ENCODE measurements at regions not wholly inside any gene's neighbourhood (a gene's known extent, or its start where the extent isn't known, plus 50 kb on each side); places are given as distances from the start of the nearest gene placed in this dataset.

DNA sequence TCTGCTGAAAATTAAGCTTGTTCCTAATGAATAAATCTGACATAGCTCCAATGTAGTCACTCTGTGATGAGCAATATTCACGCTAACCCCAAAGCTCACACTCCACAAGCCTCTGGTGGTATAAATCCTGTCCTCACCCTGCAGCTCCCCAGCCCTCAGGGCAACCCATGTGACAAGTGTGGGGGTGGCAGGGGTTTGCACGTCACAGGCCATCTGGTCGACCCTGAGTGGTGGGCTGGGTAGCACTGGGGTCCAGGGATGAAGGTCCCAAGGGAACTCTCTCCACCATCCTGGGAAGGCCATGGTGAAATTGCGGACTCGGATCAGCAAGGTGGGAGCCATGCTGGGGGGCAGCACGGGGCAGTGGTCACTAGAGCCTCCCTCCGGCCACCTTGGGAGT lies 100.0 kb upstream of the SOX1 start:
- H3K27me3 Mint-ChIP-seq (ENCODE audit: low read depth): peaks cover 12% of the 10 kb centered on the region
- H3K9me3 Mint-ChIP-seq (ENCODE audit: low read depth): no peaks in the 10 kb centered on the region
- H3K4me3 Mint-ChIP-seq (ENCODE audit: unreplicated experiment): no peak overlapping the region
- TF ChIP-seq, protein P1, sequence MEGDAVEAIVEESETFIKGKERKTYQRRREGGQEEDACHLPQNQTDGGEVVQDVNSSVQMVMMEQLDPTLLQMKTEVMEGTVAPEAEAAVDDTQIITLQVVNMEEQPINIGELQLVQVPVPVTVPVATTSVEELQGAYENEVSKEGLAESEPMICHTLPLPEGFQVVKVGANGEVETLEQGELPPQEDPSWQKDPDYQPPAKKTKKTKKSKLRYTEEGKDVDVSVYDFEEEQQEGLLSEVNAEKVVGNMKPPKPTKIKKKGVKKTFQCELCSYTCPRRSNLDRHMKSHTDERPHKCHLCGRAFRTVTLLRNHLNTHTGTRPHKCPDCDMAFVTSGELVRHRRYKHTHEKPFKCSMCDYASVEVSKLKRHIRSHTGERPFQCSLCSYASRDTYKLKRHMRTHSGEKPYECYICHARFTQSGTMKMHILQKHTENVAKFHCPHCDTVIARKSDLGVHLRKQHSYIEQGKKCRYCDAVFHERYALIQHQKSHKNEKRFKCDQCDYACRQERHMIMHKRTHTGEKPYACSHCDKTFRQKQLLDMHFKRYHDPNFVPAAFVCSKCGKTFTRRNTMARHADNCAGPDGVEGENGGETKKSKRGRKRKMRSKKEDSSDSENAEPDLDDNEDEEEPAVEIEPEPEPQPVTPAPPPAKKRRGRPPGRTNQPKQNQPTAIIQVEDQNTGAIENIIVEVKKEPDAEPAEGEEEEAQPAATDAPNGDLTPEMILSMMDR (IDR thresholded peaks at IDR 0.05): no peak
- H3K4me1 Mint-ChIP-seq (ENCODE audit: low read depth): no peaks in the 10 kb centered on the region
- no peaks in the 10 kb centered on the region for H3K36me3 Mint-ChIP-seq (ENCODE audit: low read depth)
- no peak overlapping the region for H3K27ac Mint-ChIP-seq (ENCODE audit: unreplicated experiment)
- no peak for DNase-seq (ENCODE audit: low spot score)

DNA sequence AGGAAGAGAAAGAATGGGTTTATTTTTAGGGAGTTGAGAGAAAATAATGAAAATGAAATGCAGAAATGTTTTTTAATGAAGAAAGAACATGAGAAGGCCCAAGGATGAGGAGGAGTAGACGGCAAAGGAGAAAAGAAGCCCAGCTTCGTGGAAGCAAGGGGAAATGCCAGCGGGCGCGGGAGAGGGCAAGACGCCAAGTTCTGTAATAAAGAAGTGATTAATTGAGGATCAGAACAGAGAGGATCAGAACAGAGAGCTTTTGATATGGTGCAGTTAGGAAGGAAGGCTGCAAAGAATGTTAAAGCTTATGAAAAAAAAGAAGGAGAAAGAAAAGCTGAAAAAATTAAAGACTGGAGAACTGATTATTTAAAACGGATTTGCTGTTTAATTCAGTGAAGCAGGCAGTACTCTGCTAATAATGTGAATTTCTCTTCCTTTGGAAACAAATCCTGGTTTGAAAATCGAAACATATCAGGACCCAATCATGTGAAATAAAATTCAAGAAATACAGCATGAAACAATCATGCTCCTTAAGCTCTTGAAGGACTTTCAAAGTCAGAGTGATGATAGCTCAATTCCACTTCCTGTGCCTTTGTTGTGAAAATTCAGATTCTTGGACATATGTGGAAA lies 99.3 kb upstream of the SOX1 start:
- Mint-ChIP-seq H3K9me3 (ENCODE audit: low read depth) (no peaks in the 10 kb centered on the region), H3K4me3 (ENCODE audit: unreplicated experiment) (no peak overlapping the region), H3K27me3 (ENCODE audit: low read depth) (peaks cover 17% of the 10 kb centered on the region), H3K27ac (ENCODE audit: unreplicated experiment) (no peak overlapping the region), H3K36me3 (ENCODE audit: low read depth) (no peaks in the 10 kb centered on the region), H3K4me1 (ENCODE audit: low read depth) (no peaks in the 10 kb centered on the region)
- TF ChIP-seq, protein P1 (IDR thresholded peaks at IDR 0.05): no peak
- DNase-seq (ENCODE audit: low spot score): no peak

DNA sequence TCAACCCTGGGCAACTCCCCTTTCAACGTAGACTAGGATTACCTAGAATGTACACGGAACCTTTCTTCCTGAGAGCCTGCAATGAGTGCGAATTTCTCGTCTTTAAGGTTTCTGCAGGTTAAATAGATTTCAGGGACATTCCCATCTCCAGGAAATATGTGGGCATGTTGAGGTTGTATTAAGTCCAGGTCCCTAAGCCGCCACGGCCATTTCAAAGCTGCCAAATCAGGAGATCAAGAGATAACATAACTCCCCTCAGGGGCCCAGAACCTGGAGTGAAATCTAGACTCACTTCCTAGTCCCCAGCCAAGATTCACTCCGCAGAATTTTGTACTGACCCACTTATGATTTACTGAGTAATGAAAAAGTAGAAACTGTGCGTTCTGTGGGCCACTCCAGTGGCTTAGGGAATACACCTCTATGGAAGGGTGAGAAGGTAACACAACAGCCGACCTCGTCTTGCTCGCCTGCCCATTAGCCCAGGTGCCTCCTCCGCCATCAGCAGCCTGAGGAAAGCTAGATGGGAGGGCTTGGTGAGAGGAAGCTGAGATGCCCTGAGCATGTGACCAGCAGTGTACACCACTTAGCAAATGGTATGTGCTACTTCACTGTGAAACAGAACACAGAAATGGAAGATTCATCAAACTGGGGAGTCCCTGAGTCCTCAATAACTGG lies 98.5 kb upstream of the SOX1 start:
- H3K27ac Mint-ChIP-seq (ENCODE audit: unreplicated experiment): no peak overlapping the region
- H3K4me1 Mint-ChIP-seq (ENCODE audit: low read depth): no peaks in the 10 kb centered on the region
- TF ChIP-seq, protein P1 (IDR thresholded peaks at IDR 0.05): no peak
- no peaks in the 10 kb centered on the region for H3K36me3 Mint-ChIP-seq (ENCODE audit: low read depth)
- H3K4me3 Mint-ChIP-seq (ENCODE audit: unreplicated experiment): no peak overlapping the region
- H3K9me3 Mint-ChIP-seq (ENCODE audit: low read depth): no peaks in the 10 kb centered on the region
- DNase-seq (ENCODE audit: low spot score): no peak
- peaks cover 24% of the 10 kb centered on the region for H3K27me3 Mint-ChIP-seq (ENCODE audit: low read depth)

DNA sequence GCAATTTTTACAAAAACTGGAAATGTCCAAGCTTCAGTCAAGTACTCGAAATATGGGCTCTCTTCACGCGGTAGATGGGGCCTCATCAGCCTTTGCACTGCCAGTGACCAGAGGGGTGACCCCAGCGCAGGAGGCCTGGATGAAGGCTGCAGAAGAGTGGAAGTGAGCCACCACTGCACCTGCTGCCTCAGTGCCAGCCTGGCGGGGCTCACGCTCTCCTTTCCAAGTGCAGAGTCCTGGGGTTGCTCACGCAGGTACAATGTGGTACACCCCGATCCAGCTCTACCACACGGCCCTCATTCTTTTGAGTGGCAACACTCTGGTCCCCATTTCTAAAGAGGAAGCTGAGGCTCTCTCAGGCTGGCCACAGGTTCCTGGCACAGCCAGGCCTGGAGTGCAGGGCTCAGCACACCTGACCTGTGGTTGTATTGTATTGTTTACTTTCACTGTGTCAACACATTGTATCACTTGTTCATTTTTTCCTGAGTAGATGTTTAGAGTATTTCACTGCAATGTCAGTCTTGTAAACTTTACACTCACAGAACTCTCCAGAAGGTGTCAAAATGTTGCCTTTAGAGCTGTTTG lies 97.3 kb upstream of the SOX1 start:
- Mint-ChIP-seq H3K4me1 (ENCODE audit: low read depth) (no peaks in the 10 kb centered on the region), H3K27me3 (ENCODE audit: low read depth) (peaks cover 34% of the 10 kb centered on the region), H3K36me3 (ENCODE audit: low read depth) (no peaks in the 10 kb centered on the region), H3K4me3 (ENCODE audit: unreplicated experiment) (no peak overlapping the region), H3K9me3 (ENCODE audit: low read depth) (peaks cover 3% of the 10 kb centered on the region), H3K27ac (ENCODE audit: unreplicated experiment) (no peak overlapping the region)
- TF ChIP-seq, protein P1 (IDR thresholded peaks at IDR 0.05): no peak
- DNase-seq (ENCODE audit: low spot score): no peak

DNA sequence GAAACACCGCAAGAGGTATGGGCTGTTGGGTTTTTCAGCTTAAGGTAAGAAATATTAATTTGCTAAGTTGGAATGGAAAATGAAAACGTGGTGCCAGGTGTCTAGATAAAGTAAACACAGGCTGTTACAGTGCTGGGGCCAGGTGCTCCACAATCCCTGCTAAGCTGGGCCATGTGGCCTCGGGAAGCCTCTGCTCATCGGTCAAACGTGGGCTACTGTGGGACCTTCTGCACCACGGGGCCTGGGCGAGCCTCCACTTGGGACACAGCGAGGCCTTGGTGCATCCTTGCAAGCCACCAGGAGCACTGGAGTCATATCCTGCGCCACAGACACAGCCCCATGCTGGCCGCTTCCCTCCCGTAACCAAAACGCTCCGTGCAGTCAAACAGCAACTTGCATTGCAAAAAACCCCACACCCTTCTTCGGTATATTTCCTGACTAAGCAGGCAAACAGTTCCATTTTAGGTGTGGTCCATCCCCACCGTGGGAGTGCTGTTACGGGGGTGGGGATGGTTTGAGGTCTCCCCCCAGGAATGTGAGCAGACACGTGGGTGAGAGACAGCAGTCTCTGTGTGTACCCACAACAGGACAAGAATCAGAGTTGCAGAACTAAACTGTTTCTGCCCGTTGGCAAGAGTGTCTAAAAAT lies 96.3 kb upstream of the SOX1 start:
- H3K27me3 Mint-ChIP-seq (ENCODE audit: low read depth): peaks cover 34% of the 10 kb centered on the region
- H3K4me1 Mint-ChIP-seq (ENCODE audit: low read depth): no peaks in the 10 kb centered on the region
- H3K4me3 Mint-ChIP-seq (ENCODE audit: unreplicated experiment): no peak overlapping the region
- H3K9me3 Mint-ChIP-seq (ENCODE audit: low read depth): peaks cover 10% of the 10 kb centered on the region
- DNase-seq (ENCODE audit: low spot score): no peak
- TF ChIP-seq, protein P1 (IDR thresholded peaks at IDR 0.05): no peak
- H3K27ac Mint-ChIP-seq (ENCODE audit: unreplicated experiment): no peak overlapping the region
- H3K36me3 Mint-ChIP-seq (ENCODE audit: low read depth): no peaks in the 10 kb centered on the region
